Amygdala (tissue), 56 donors: ENCODE measurements at regions not wholly inside any gene's neighbourhood (a gene's known extent, or its start where the extent isn't known, plus 50 kb on each side); places are given as distances from the start of the nearest gene placed in this dataset.

Source experiments
- DNase-seq, 56 donors: peaks; one replicate each; lab custom pipeline; 2025; lab: John Stamatoyannopoulos, UW

- DNase-seq: no peak
Observed at GRCh38 chr18:51687845-51688585, 490.5 kb upstream of the MEX3C start.

- no peak for DNase-seq
Observed at GRCh38 chr18:51692612-51693011, 495.1 kb upstream of the MEX3C start.

GRCh38 chr18:51711298-51711889 is 513.9 kb upstream of the MEX3C start:
- DNase-seq: no peak

- no peak for DNase-seq
Observed at GRCh38 chr18:51712821-51713220, 515.3 kb upstream of the MEX3C start.

- DNase-seq: no peak
Observed at GRCh38 chr18:51716277-51716676, 518.8 kb upstream of the MEX3C start.

GRCh38 chr18:51721388-51721787 is 523.9 kb upstream of the MEX3C start:
- DNase-seq: peak in 1 of 56 donors; percentile 9

GRCh38 chr18:51721996-51722395 is 524.5 kb upstream of the MEX3C start:
- no peak for DNase-seq

- no peak for DNase-seq
Observed at GRCh38 chr18:51724790-51725721, 527.6 kb upstream of the MEX3C start.

- no peak for DNase-seq
Observed at GRCh38 chr18:51726614-51727013, 529.1 kb upstream of the MEX3C start.

GRCh38 chr18:51727780-51728179 is 530.3 kb upstream of the MEX3C start:
- DNase-seq: no peak

- DNase-seq: no peak
Observed at GRCh38 chr18:51731070-51731469, 533.6 kb upstream of the MEX3C start.

GRCh38 chr18:51734576-51734975 is 537.1 kb upstream of the MEX3C start:
- DNase-seq: no peak

- DNase-seq: no peak
Observed at GRCh38 chr18:51739044-51739666, 541.7 kb upstream of the MEX3C start.

GRCh38 chr18:51751901-51752300 is 554.4 kb upstream of the MEX3C start:
- DNase-seq: no peak

- no peak for DNase-seq
Observed at GRCh38 chr18:51753365-51754057, 556.0 kb upstream of the MEX3C start.

GRCh38 chr18:51754566-51754965 is 557.1 kb upstream of the MEX3C start:
- DNase-seq: no peak

GRCh38 chr18:51757255-51757924 is 559.9 kb upstream of the MEX3C start:
- DNase-seq: no peak

- DNase-seq: no peak
Observed at GRCh38 chr18:51762373-51762772, 564.9 kb upstream of the MEX3C start.

GRCh38 chr18:51765606-51766360 is 568.3 kb upstream of the MEX3C start:
- no peak for DNase-seq
